C4-2B (cell line): ENCODE measurements at regions not wholly inside any gene's neighbourhood (a gene's known extent, or its start where the extent isn't known, plus 50 kb on each side); places are given as distances from the start of the nearest gene placed in this dataset.
"Not testable (repeated sequence)": the region's sequence is repeated elsewhere in the genome, so short reads cannot be mapped to it uniquely, and the experiment has no call there.

Experiments used
- H3K27ac ChIP-seq: fragments of 450-650 bp; 2 replicates; pipeline ENCODE4 v1.5.1; 2017
- ZFX ChIP-seq: fragments of 450-650 bp; IDR thresholded peaks from 2 replicates; pipeline ENCODE4 v1.6.1; 2017
- TF ChIP-seq, protein P1 (sequence below): fragments of 450-650 bp; conservative IDR thresholded peaks from 2 replicates; pipeline ENCODE4 v1.5.1; 2017; ENCODE audit warnings: mild to moderate bottlenecking

DNA sequence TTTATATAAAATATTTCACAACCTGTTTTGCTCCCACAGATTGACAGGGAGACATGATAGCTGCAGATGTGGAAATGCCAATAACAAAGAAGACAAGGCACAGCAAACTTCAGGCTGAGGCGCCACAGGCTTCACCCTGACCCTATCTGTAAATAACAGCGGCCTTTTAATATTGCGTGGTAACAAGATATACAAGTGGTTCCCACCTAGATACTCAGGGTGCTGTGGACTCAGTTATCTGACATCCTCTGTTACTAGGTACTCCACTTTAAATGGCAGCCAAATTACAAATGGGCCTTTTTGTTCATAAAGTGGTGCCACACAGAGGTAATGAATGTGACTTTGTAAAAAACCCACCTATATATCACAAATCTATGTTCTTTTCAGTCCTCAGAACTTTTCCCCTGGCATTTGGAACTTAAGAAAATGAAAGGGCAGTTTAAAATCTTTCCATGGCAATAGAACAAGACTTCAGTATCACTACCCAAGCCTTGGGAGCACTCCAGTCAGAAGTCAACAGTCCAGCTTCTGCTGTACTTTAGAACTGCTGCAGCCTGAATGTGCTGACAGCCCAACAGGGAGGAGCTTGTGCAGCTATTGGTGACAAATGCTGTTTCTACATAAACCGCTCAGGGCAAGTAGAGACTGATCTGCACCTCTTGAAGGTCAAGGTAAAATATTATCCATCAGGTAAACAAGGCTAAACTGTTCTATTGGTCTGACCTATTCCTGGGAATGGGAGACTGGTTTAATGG, 86.2 kb upstream of the DCD start:
- TF ChIP-seq, protein P1, sequence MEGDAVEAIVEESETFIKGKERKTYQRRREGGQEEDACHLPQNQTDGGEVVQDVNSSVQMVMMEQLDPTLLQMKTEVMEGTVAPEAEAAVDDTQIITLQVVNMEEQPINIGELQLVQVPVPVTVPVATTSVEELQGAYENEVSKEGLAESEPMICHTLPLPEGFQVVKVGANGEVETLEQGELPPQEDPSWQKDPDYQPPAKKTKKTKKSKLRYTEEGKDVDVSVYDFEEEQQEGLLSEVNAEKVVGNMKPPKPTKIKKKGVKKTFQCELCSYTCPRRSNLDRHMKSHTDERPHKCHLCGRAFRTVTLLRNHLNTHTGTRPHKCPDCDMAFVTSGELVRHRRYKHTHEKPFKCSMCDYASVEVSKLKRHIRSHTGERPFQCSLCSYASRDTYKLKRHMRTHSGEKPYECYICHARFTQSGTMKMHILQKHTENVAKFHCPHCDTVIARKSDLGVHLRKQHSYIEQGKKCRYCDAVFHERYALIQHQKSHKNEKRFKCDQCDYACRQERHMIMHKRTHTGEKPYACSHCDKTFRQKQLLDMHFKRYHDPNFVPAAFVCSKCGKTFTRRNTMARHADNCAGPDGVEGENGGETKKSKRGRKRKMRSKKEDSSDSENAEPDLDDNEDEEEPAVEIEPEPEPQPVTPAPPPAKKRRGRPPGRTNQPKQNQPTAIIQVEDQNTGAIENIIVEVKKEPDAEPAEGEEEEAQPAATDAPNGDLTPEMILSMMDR, result no peak
- TF ChIP-seq ZFX, result no peak
- no peak overlapping the region for H3K27ac ChIP-seq

DNA sequence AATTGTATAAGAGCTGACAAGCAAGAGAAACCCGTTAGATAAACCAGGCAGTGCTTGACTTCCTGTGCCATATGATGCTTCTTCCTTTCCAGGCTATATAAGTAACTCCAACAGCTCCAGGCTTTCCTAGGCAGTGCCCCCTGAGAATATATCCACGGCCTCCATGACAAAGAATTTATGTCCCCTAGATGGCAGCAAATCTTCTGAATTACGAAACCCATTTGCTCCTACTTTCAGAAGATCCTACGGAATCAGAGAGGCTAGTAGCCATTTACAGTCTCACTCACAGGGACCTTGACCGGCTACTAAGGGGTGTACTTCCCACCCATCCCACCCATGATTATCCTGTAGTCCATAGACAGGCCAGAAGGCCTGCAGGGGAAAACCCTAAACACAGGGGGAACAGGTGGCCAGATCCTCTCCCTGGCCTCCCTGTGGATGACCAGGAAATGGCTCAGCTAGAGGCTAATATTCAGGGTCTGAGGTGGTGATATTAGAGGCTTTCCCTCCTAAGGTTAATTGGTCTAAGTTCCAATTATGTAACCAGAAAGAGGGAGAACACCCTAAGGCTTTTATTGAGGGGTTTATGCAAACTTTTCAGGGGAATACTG, 77.2 kb upstream of the DCD start:
- TF ChIP-seq, protein P1, result peak; percentile 64
- no peak for TF ChIP-seq ZFX
- no peak overlapping the region for H3K27ac ChIP-seq

DNA sequence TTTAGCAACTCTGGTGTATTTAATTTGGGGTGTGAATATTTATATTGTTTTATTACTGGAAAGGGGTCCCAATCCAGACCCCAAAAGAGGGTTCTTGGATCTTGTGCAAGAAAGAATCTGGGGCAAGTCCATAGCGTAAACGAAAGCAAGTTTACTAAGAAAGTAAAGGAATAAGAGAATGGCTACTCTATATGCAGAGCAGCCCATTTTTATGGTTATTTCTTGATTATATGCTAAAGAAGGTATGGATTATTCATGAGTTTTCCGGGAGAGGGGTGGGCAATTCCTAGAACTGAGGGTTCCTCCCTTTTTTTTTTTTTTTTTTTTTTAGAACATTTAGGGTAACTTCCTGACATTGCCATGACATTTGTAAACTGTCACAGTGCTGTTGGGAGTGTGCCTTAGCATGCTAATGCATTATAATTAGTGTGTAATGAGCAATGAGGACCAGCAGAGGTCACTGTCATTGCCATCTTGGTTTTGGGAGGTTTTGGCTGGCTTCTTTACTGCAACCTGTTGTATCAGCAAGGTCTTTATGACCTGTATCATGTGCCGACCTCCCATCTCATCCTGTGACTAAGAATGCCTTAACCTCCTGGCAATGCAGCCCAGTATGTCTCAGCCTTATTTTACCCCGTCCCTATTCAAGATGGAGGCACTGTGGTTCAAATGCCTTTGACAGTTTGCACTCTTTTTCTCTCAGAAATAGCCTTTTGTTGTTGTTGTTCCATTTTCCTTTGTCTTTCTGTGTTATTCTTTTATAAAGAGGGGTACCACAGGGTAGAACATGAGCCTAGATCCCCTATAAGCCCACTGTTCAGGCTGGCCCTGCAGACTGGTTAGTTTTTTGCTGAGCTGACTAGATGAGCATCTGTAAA, 75.5 kb upstream of the DCD start:
- TF ChIP-seq, protein P1, result peak; percentile 89
- no peak for TF ChIP-seq ZFX
- no peak overlapping the region for H3K27ac ChIP-seq

DNA sequence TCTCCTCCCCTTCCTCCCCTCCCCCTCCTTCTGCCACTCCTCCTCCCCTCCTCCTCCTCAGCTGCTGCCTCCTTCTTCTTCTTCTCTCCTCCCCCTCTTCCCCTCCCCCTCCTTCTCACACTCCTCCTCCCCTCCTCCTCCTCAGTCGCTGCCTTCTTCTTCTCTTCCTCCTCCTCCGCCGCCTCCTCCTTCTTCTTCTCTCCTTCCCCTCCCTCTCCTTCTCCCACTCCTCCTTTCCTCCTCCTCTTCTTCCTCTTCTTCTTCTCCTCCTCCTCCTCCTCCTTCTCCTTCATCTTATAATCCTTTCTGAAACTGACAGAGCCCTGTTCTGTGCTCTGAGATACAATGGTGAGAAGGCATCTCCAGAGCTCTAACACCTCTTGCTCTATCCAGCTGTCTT, 73.1 kb upstream of the DCD start:
- no peak overlapping the region for H3K27ac ChIP-seq
- TF ChIP-seq, protein P1, result no peak

DNA sequence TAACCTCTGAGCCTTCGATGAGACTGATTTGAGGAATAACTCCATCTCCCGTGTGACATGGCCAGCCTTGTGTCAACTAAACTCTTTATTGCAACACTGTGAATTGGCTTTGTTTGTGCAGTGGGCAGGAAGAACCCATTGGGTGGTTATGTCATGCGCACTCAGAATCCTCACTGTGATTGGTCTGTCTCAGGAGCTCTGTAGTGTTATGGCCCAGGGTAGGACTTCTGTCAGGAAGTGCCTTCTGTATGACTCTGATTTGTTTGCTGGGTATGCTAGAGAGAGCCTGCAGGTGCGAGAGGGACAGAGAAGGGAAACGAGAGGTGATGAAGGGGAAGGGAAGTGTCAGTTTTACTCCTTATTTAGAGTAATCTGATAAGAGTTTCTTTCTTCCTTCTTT, 71.5 kb upstream of the DCD start:
- no peak overlapping the region for H3K27ac ChIP-seq
- TF ChIP-seq, protein P1, result no peak
- no peak for TF ChIP-seq ZFX

DNA sequence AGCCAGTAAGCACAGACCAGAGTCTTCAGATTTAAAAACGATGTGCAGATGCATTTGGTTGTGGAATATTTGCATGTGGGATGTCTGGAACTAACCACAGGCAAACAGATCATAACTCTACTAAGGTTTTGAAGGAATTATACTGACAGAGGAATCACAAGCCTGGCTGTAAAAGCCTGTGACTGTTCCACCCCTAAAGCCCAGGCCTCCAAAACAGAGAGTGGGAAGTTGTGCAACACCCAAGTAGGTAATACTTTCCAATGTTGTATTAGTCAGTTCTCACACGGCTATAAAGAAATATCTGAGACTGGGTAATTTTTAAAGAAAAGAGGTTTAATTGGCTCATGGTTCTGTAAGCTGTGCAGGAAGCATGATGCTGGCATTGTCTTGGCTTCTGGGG, 68.1 kb upstream of the DCD start:
- TF ChIP-seq, protein P1, result no peak
- TF ChIP-seq ZFX, result no peak
- H3K27ac ChIP-seq, result no peak overlapping the region

DNA sequence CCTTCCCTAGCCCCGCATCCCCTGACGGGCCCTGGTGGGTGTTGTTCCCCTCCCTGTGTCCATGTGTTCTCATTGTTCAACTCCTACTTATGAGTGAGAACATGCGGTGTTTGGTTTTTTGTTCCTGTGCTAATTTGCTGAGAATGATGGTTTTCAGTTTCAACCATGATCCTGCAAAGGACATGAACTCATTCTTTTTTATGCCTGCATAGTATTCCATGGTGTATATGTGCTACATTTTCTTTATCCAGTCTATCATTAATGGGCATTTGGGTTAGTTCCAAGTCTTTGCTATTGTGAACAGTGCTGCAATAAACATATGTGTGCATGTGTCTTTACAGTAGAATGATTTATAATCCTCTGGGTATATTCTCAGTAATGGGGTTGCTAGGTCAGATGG, 65.7 kb upstream of the DCD start:
- not testable (repeated sequence) for H3K27ac ChIP-seq
